K562 (cell line): ENCODE measurements at regions not wholly inside any gene's neighbourhood (a gene's known extent, or its start where the extent isn't known, plus 50 kb on each side); places are given as distances from the start of the nearest gene placed in this dataset.

Experiments used
- ATAC-seq: fragments of 200-7000 bp; cut with Tn5 transposase; 3 replicates; pipeline ENCODE4 v1.9.1; 2020; ENCODE audit warnings: moderate library complexity
- BruUV-seq: library from RNA; stranded (reverse); fragments of 400-500 nt; replicated peaks from 2 replicates; lab custom pipeline; 2021; lab: Mats Ljungman, UMichigan
- CTCF ChIA-PET: fragments of 300-600 bp; formaldehyde crosslinking; extraction: SDS; loops from one replicate; lab custom pipeline; 2021; ENCODE audit warnings: low intra/inter-chr PET ratio; lab: Yijun Ruan, JAX
- POLR2A ChIA-PET: fragments of 300-600, 350-650 bp; sonication (Branson Sonifier 250); formaldehyde crosslinking; extraction: SDS; loops from one replicate; lab custom pipeline; 2021; ENCODE audit warnings: antibody characterized with exemption, inconsistent platforms; lab: Yijun Ruan, JAX
- DNase-seq, 4 experiments: peaks; one replicate each; pipeline versions ENCODE4 v3.0.0 to v3.0.0-alpha.2; 2011 to 2018; ENCODE audit warnings: low spot score in 3 of 4, mixed read lengths in 3 of 4; ENCODE audit errors: extremely low read depth in 1 of 4
- FAIRE-seq: peaks from 2 replicates; lab custom pipeline; 2011; peaks lifted over from hg19 to GRCh38; lab: Jason Lieb, UNC
- H2AFZ ChIP-seq: 2 replicates; pipeline ENCODE4 v1.6.0; 2011; ENCODE audit warnings: low read depth, low read length, control low read depth, inconsistent platforms
- H3K27ac ChIP-seq: fragments of 200-600 bp; 3 replicates; pipeline ENCODE4 v1.8.0; 2011; ENCODE audit warnings: low read depth, mild to moderate bottlenecking, control low read depth, inconsistent platforms, low read length, moderate library complexity, mixed read lengths; ENCODE audit errors: extremely low read depth
- H3K27me3 ChIP-seq, 2 experiments: fragments of 300-600 bp in 1 of 2; 2 replicates in 1 of 2; 3 replicates in 1 of 2; pipeline versions ENCODE4 v1.6.0 to v1.8.0; 2011; ENCODE audit warnings: inconsistent platforms in 2 of 2, low read length in 2 of 2, mild to moderate bottlenecking in 1 of 2, mixed read lengths in 1 of 2, moderate library complexity in 1 of 2; ENCODE audit not compliant: control insufficient read depth in 2 of 2, insufficient read depth in 2 of 2
- H3K36me3 ChIP-seq: fragments of 300-600 bp; 3 replicates; pipeline ENCODE4 v1.8.0; 2011; ENCODE audit warnings: mild to moderate bottlenecking, low read length, inconsistent platforms; ENCODE audit not compliant: control insufficient read depth, insufficient read depth
- H3K4me1 ChIP-seq, 2 experiments: fragments of 200-600 bp in 1 of 2; replicated peaks in 1 of 2; 2 replicates in 1 of 2; 3 replicates in 1 of 2; pipeline versions ENCODE4 v1.5.1 to v1.8.0; 2011; ENCODE audit warnings: inconsistent platforms in 2 of 2, low read length in 2 of 2, mild to moderate bottlenecking in 1 of 2, mixed read lengths in 1 of 2, moderate library complexity in 1 of 2; ENCODE audit not compliant: control insufficient read depth in 2 of 2, insufficient read depth in 2 of 2
- H3K4me2 ChIP-seq: 2 replicates; pipeline ENCODE4 v1.6.1; 2011; ENCODE audit warnings: low read length, control low read depth, inconsistent platforms, mixed read lengths; ENCODE audit not compliant: insufficient read depth
- H3K4me3 ChIP-seq: fragments of 200-600 bp; sonication (generic), shearing (Covaris generic); 2 replicates; pipeline ENCODE4 v1.5.1; 2016; ENCODE audit warnings: control low read depth, inconsistent platforms
- H3K79me2 ChIP-seq: fragments of 200-600 bp; 3 replicates; pipeline ENCODE4 v1.8.0; 2011; ENCODE audit warnings: low read length, inconsistent platforms; ENCODE audit not compliant: control insufficient read depth, insufficient read depth
- H3K9ac ChIP-seq, 2 experiments: 2 replicates each; pipeline versions ENCODE4 v1.6.0 to v1.6.1; 2011; ENCODE audit warnings: low read depth in 2 of 2, low read length in 2 of 2, control low read depth in 1 of 2, inconsistent platforms in 1 of 2, mild to moderate bottlenecking in 1 of 2, mixed read lengths in 1 of 2; ENCODE audit not compliant: insufficient read depth in 1 of 2
- H3K9me1 ChIP-seq: one replicate; pipeline ENCODE4 v1.6.0; 2011; ENCODE audit warnings: inconsistent platforms, mild to moderate bottlenecking, low read length, moderate library complexity; ENCODE audit not compliant: control insufficient read depth, insufficient read depth
- H3K9me3 ChIP-seq: replicated peaks from 2 replicates; pipeline ENCODE4 v1.5.1; 2011; ENCODE audit warnings: low read depth, low read length, inconsistent platforms; ENCODE audit not compliant: control insufficient read depth, insufficient read depth
- H4K20me1 ChIP-seq: replicated peaks from 2 replicates; pipeline ENCODE4 v1.6.1; 2011; ENCODE audit warnings: low read length, inconsistent platforms, mixed read lengths; ENCODE audit not compliant: control insufficient read depth, insufficient read depth
- ARHGAP35 ChIP-seq: fragments of 450-650 bp; IDR thresholded peaks from 2 replicates; pipeline ENCODE4 v1.6.1; 2018; ENCODE audit not compliant: partially characterized antibody
- ETS1 ChIP-seq: conservative IDR thresholded peaks from 2 replicates; pipeline ENCODE4 v1.6.1; 2011; ENCODE audit warnings: low read depth, mild to moderate bottlenecking, low read length; ENCODE audit not compliant: control insufficient read depth
- RB1 ChIP-seq: fragments of 450-650 bp; IDR thresholded peaks from 2 replicates; pipeline ENCODE4 v1.6.1; 2017; ENCODE audit warnings: low read depth, mild to moderate bottlenecking
- SMARCA4 ChIP-seq: fragments of 450-650 bp; IDR thresholded peaks from 2 replicates; pipeline ENCODE4 v1.6.1; 2016
- TGIF2 ChIP-seq: sonication (generic); formaldehyde crosslinking; IDR thresholded peaks from 2 replicates; pipeline ENCODE4 v1.8.1; 2022; ENCODE audit warnings: mild to moderate bottlenecking, missing genetic modification reagents, moderate library complexity
- ZBTB5 ChIP-seq: fragments of 450-650 bp; IDR thresholded peaks from 2 replicates; pipeline ENCODE4 v1.6.1; 2017; ENCODE audit warnings: antibody characterized with exemption
- ZFP30 ChIP-seq: fragments of 250-450 bp; sonication (Bioruptor Pico); IDR thresholded peaks from 2 replicates; pipeline ENCODE4 v1.8.0; 2022; ENCODE audit warnings: moderate library complexity, mild to moderate bottlenecking, inconsistent platforms, borderline replicate concordance
- ZMIZ1 ChIP-seq, 2 experiments: fragments of 150-350 bp in 1 of 2; IDR thresholded peaks; 2 replicates each; pipeline ENCODE4 v1.6.1; 2012 to 2016; ENCODE audit warnings: low read depth in 2 of 2, low read length in 2 of 2, mild to moderate bottlenecking in 1 of 2, moderate library complexity in 1 of 2
- ZNF263 ChIP-seq: sonication (generic); formaldehyde crosslinking; IDR thresholded peaks from 2 replicates; pipeline ENCODE4 v1.8.0; 2022; ENCODE audit warnings: mild to moderate bottlenecking, missing genetic modification reagents, borderline replicate concordance
- ZNF277 ChIP-seq: fragments of 250-450 bp; sonication (Bioruptor Pico); IDR thresholded peaks from 2 replicates; pipeline ENCODE4 v1.8.0; 2022; ENCODE audit warnings: inconsistent platforms, mild to moderate bottlenecking, moderate library complexity, borderline replicate concordance
- ZNF398 ChIP-seq: fragments of 250-450 bp; sonication (Bioruptor Pico); IDR thresholded peaks from 2 replicates; pipeline ENCODE4 v1.8.0; 2021; ENCODE audit warnings: moderate library complexity, mild to moderate bottlenecking, inconsistent platforms
- WGBS: fragments of 100-300 bp; shearing (Covaris generic); methylation state at CpG from one replicate; pipeline ENCODE4 v1.1.6; 2016; ENCODE audit warnings: low coverage, mixed read lengths; ENCODE audit not compliant: insufficient coverage; ENCODE audit errors: missing lambda C conversion rate; 5-methylcytosine and 5-hydroxymethylcytosine counted together
- in situ Hi-C: fragments of 300-500 bp; cut with MboI; formaldehyde crosslinking; loops from 4 replicates; pipeline ENCODE4 v1.15.0; 2018; ENCODE audit warnings: inconsistent platforms, mixed read lengths
- intact Hi-C: fragments of 100-400 bp; cut with micrococcal nuclease; formaldehyde crosslinking; loops from 2 replicates; pipeline ENCODE4 v1.14.2; 2022

GRCh38 chr15:29593629-29594028, 228.6 kb downstream of the TJP1 start (continued):
- TF ChIP-seq ETS1 (no peak), TGIF2 (CRISPR knock-in tag) (no peak)

- H3K79me2 ChIP-seq = no peaks in the 10 kb centered on the region
- H3K4me1 ChIP-seq = no peaks in the 10 kb centered on the region
- in situ Hi-C loops (no loop called here), intact Hi-C loops (no loop called here)
- H3K27me3 ChIP-seq = peaks cover 2 to 7% of the 10 kb centered on the region in 2 experiments; a peak in 2 of 5 replicates
- ChIA-PET CTCF (no interaction called here), POLR2A (interaction anchor here (0.9 kb wide), 1 partner anchor 173 kb away, joined by 4 read pairs; no protein-coding TSS in a partner anchor)
- no TSS peak for BruUV-seq
- H3K4me3 ChIP-seq = no peak overlapping the region
- DNase-seq (no peak), FAIRE-seq (no peak), ATAC-seq (no peak)
- H3K36me3 ChIP-seq = no peaks in the 10 kb centered on the region
- H3K9me3 ChIP-seq = no peaks in the 10 kb centered on the region
- H3K27ac ChIP-seq = no peak overlapping the region
- H3K4me2 ChIP-seq = no peak overlapping the region
- no peak overlapping the region for H2AFZ ChIP-seq
- H4K20me1 ChIP-seq = no peaks in the 10 kb centered on the region
- 0% methylated on average over 4 of the region's 4 CpGs for WGBS
- H3K9me1 ChIP-seq = no peaks in the 10 kb centered on the region
- H3K9ac ChIP-seq = no peak overlapping the region
- TF ChIP-seq ZBTB5 (no peak), RB1 (no peak), ZMIZ1 (IDR thresholded peaks at IDR 0.05; ENCODE audit: low read depth in 2 of 2, low read length in 2 of 2) (no peak), ZNF277 (CRISPR knock-in tag) (no peak), ZFP30 (CRISPR knock-in tag) (no peak), ZNF398 (CRISPR knock-in tag) (no peak), ZNF263 (CRISPR knock-in tag) (no peak), ARHGAP35 (no peak), SMARCA4 (no peak)
Observed at GRCh38 chr15:29593111-29593510, 229.2 kb downstream of the TJP1 start.
